GM18870 (cell line): ENCODE measurements at regions not wholly inside any gene's neighbourhood (a gene's known extent, or its start where the extent isn't known, plus 50 kb on each side); places are given as distances from the start of the nearest gene placed in this dataset.

Source experiments
- ATAC-seq: cut with Tn5 transposase; IDR thresholded peaks from one replicate; pipeline ENCODE4 v1.9.1; 2021; ENCODE audit warnings: moderate library complexity; ENCODE audit not compliant: unreplicated experiment

GRCh38 chr17:34182036-34182803 is 72.9 kb upstream of the CCL2 start:
- no peak for ATAC-seq

GRCh38 chr17:34195987-34196386 is 59.1 kb upstream of the CCL2 start:
- no peak for ATAC-seq

- no peak for ATAC-seq
Observed at GRCh38 chr17:34198519-34198918, 56.6 kb upstream of the CCL2 start.

- ATAC-seq, result no peak
Observed at GRCh38 chr17:34199454-34199853, 55.6 kb upstream of the CCL2 start.

GRCh38 chr17:34199932-34200534 is 55.1 kb upstream of the CCL2 start:
- ATAC-seq, result no peak

GRCh38 chr17:34201225-34201624 is 53.9 kb upstream of the CCL2 start:
- no peak for ATAC-seq

- ATAC-seq, result no peak
Observed at GRCh38 chr17:34201767-34202166, 53.3 kb upstream of the CCL2 start.

GRCh38 chr17:34203018-34203638 is 52.0 kb upstream of the CCL2 start:
- no peak for ATAC-seq

GRCh38 chr17:34204402-34204801 is 50.7 kb upstream of the CCL2 start:
- no peak for ATAC-seq
